Upper lobe of left lung (tissue), 4 donors: ENCODE measurements at regions not wholly inside any gene's neighbourhood (a gene's known extent, or its start where the extent isn't known, plus 50 kb on each side); places are given as distances from the start of the nearest gene placed in this dataset.

Experiments
- CTCF ChIP-seq, 6 experiments: fragments of 450-650 bp in 4 of 6; fragments of 200-600 bp in 2 of 6; sonication (generic) in 2 of 6; IDR thresholded peaks; one replicate each; pipeline ENCODE4 v1.5.1; 2016 to 2019; ENCODE audit warnings: antibody characterized with exemption in 6 of 6
- POLR2A ChIP-seq, 4 donors: fragments of 450-650 bp; IDR thresholded peaks; one replicate each; pipeline ENCODE4 v1.5.1; 2016 to 2017; ENCODE audit warnings: antibody characterized with exemption in 4 of 4, mild to moderate bottlenecking in 2 of 4

GRCh38 chr14:97266653-97267052 is 469.5 kb downstream of the VRK1 start:
- no peak for TF ChIP-seq CTCF (IDR thresholded peaks at IDR 0.05)
- TF ChIP-seq POLR2A (IDR thresholded peaks at IDR 0.05) = no peak
